ES-I3 (cell line): ENCODE measurements at regions not wholly inside any gene's neighbourhood (a gene's known extent, or its start where the extent isn't known, plus 50 kb on each side); places are given as distances from the start of the nearest gene placed in this dataset.

ENCODE experiments used
- H3K36me3 ChIP-seq: 2 replicates; pipeline ENCODE4 v1.6.1; 2013; ENCODE audit warnings: mild to moderate bottlenecking, low read length, control low read depth, moderate library complexity; ENCODE audit not compliant: insufficient read depth
- H3K4me1 ChIP-seq: 2 replicates; pipeline ENCODE4 v1.6.1; 2013; ENCODE audit warnings: mild to moderate bottlenecking, control low read depth, low read length; ENCODE audit not compliant: insufficient read depth
- H3K9ac ChIP-seq: 2 replicates; pipeline ENCODE4 v1.6.1; 2013; ENCODE audit warnings: low read depth, mild to moderate bottlenecking, low read length, moderate library complexity
- H3K9me3 ChIP-seq: 2 replicates; pipeline ENCODE4 v1.6.1; 2013; ENCODE audit warnings: mild to moderate bottlenecking, low read length, moderate library complexity; ENCODE audit not compliant: control insufficient read depth, insufficient read depth

- H3K9ac ChIP-seq: no peak overlapping the region
- H3K4me1 ChIP-seq: no peaks in the 10 kb centered on the region
- H3K9me3 ChIP-seq: no peaks in the 10 kb centered on the region
- no peaks in the 10 kb centered on the region for H3K36me3 ChIP-seq
Observed at GRCh38 chr17:33739714-33740113, 446.6 kb upstream of the ASIC2 start.

- Histone ChIP-seq H3K36me3 (no peaks in the 10 kb centered on the region), H3K9me3 (no peaks in the 10 kb centered on the region), H3K9ac (no peak overlapping the region)
Observed at GRCh38 chr17:33745047-33745760, 452.1 kb upstream of the ASIC2 start.

GRCh38 chr17:33749171-33749570 lies 456.1 kb upstream of the ASIC2 start:
- H3K9me3 ChIP-seq: no peaks in the 10 kb centered on the region
- no peak overlapping the region for H3K9ac ChIP-seq
- H3K36me3 ChIP-seq: no peaks in the 10 kb centered on the region
- peaks cover 11% of the 10 kb centered on the region for H3K4me1 ChIP-seq

More at GRCh38 chr17:33745047-33745760, 452.1 kb upstream of the ASIC2 start:
- H3K4me1 ChIP-seq: peaks cover 4% of the 10 kb centered on the region

- no peaks in the 10 kb centered on the region for H3K9me3 ChIP-seq
- peaks cover 11% of the 10 kb centered on the region for H3K4me1 ChIP-seq
- H3K9ac ChIP-seq: 0 out of 2 replicates have a peak overlapping the region, but pooled peaks have one; percentile 2
- no peaks in the 10 kb centered on the region for H3K36me3 ChIP-seq
Observed at GRCh38 chr17:33750943-33751701, 458.0 kb upstream of the ASIC2 start.

- Histone ChIP-seq H3K9me3 (no peaks in the 10 kb centered on the region), H3K36me3 (no peaks in the 10 kb centered on the region), H3K4me1 (peaks cover 11% of the 10 kb centered on the region), H3K9ac (no peak overlapping the region)
Observed at GRCh38 chr17:33751702-33752065, 458.6 kb upstream of the ASIC2 start.

- peaks cover 11% of the 10 kb centered on the region for H3K4me1 ChIP-seq
- H3K9me3 ChIP-seq: no peaks in the 10 kb centered on the region
- H3K36me3 ChIP-seq: no peaks in the 10 kb centered on the region
- no peak overlapping the region for H3K9ac ChIP-seq
Observed at GRCh38 chr17:33753452-33753851, 460.4 kb upstream of the ASIC2 start.

- Histone ChIP-seq H3K9ac (no peak overlapping the region), H3K36me3 (no peaks in the 10 kb centered on the region), H3K4me1 (0 out of 2 replicates have a peak, but pooled peaks cover 3% of the 10 kb centered on the region), H3K9me3 (no peaks in the 10 kb centered on the region)
Observed at GRCh38 chr17:33756021-33756420, 462.9 kb upstream of the ASIC2 start.

GRCh38 chr17:33765871-33766270 lies 472.8 kb upstream of the ASIC2 start:
- Histone ChIP-seq H3K36me3 (no peaks in the 10 kb centered on the region), H3K4me1 (no peaks in the 10 kb centered on the region)

GRCh38 chr17:33766721-33767120 lies 473.6 kb upstream of the ASIC2 start:
- no peaks in the 10 kb centered on the region for H3K36me3 ChIP-seq
- no peak overlapping the region for H3K9ac ChIP-seq
- H3K9me3 ChIP-seq: no peaks in the 10 kb centered on the region
- H3K4me1 ChIP-seq: no peaks in the 10 kb centered on the region

More at GRCh38 chr17:33765871-33766270, 472.8 kb upstream of the ASIC2 start:
- Histone ChIP-seq H3K9ac (no peak overlapping the region), H3K9me3 (no peaks in the 10 kb centered on the region)

GRCh38 chr17:33769066-33769465 lies 476.0 kb upstream of the ASIC2 start:
- H3K4me1 ChIP-seq: no peaks in the 10 kb centered on the region
- H3K36me3 ChIP-seq: no peaks in the 10 kb centered on the region
- H3K9me3 ChIP-seq: no peaks in the 10 kb centered on the region
- H3K9ac ChIP-seq: no peak overlapping the region

GRCh38 chr17:33776304-33776703 lies 478.8 kb upstream of the CCL2 start:
- Histone ChIP-seq H3K4me1 (no peaks in the 10 kb centered on the region), H3K36me3 (no peaks in the 10 kb centered on the region), H3K9ac (no peak overlapping the region), H3K9me3 (no peaks in the 10 kb centered on the region)

GRCh38 chr17:33776903-33777302 lies 478.2 kb upstream of the CCL2 start:
- Histone ChIP-seq H3K9me3 (no peaks in the 10 kb centered on the region), H3K36me3 (no peaks in the 10 kb centered on the region), H3K4me1 (no peaks in the 10 kb centered on the region), H3K9ac (no peak overlapping the region)

GRCh38 chr17:33777674-33778073 lies 477.4 kb upstream of the CCL2 start:
- H3K9me3 ChIP-seq: no peaks in the 10 kb centered on the region
- no peaks in the 10 kb centered on the region for H3K36me3 ChIP-seq
- no peak overlapping the region for H3K9ac ChIP-seq
- H3K4me1 ChIP-seq: no peaks in the 10 kb centered on the region

GRCh38 chr17:33778505-33779233 lies 476.4 kb upstream of the CCL2 start:
- Histone ChIP-seq H3K4me1 (no peaks in the 10 kb centered on the region), H3K9ac (no peak overlapping the region), H3K9me3 (no peaks in the 10 kb centered on the region)

More at GRCh38 chr17:33778505-33779233, 476.4 kb upstream of the CCL2 start:
- no peaks in the 10 kb centered on the region for H3K36me3 ChIP-seq
